Uterus (tissue), 2 donors: ENCODE measurements at regions not wholly inside any gene's neighbourhood (a gene's known extent, or its start where the extent isn't known, plus 50 kb on each side); places are given as distances from the start of the nearest gene placed in this dataset.

Experiments used
- POLR2A ChIP-seq, 2 donors: fragments of 450-650 bp; IDR thresholded peaks; one replicate each; pipeline ENCODE4 v1.6.1; 2016; ENCODE audit warnings: antibody characterized with exemption in 2 of 2, mild to moderate bottlenecking in 1 of 2, moderate library complexity in 1 of 2
- TF ChIP-seq, protein P1 (sequence below), 4 experiments: fragments of 200-600 bp in 2 of 4; fragments of 450-650 bp in 2 of 4; sonication (generic) in 2 of 4; IDR thresholded peaks; one replicate each; pipeline ENCODE4 v1.5.1; 2016 to 2019; ENCODE audit warnings: antibody characterized with exemption in 4 of 4, mild to moderate bottlenecking in 2 of 4, moderate library complexity in 1 of 4

DNA sequence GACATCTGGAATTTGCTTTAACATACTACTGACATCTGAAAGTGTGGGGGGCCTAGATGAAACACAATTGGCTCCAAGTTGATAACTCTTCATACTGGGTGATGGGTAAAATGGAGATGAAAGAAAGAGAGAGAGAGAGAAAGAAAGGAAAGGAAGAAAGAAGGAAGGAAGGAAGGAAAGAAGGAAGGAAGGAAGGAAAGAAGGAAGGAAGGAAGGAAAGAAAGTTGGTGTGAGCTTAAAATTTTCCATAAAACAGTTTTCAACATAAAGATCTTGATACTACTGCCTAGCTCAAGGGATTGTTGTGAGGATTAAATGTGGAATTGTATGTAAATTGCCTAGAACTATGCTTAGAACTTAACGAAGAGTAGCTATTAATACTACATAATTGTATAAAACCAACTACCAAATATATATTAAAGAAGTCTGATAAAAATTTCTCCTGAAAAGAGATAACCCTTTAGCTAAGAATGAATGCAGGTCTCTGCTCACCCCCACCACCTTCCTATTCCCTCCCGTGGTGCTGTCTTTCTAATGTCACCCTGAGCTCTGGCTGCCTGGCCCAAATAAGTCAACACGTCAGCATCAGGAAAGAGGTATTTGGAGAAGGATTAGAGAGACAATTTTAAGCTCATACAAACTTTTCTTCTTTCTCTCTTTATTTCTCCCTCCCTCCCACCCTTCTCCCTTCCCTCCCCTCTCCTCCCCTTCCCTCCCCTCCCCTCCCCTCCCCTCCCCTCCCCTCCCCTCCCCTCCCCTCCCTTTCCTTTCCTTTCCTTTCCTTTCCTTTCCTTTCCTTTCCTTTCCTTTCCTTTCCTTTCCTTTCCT lies 89.3 kb upstream of the SGIP1 start:
- TF ChIP-seq POLR2A (IDR thresholded peaks at IDR 0.05) = no peak
- TF ChIP-seq, protein P1, sequence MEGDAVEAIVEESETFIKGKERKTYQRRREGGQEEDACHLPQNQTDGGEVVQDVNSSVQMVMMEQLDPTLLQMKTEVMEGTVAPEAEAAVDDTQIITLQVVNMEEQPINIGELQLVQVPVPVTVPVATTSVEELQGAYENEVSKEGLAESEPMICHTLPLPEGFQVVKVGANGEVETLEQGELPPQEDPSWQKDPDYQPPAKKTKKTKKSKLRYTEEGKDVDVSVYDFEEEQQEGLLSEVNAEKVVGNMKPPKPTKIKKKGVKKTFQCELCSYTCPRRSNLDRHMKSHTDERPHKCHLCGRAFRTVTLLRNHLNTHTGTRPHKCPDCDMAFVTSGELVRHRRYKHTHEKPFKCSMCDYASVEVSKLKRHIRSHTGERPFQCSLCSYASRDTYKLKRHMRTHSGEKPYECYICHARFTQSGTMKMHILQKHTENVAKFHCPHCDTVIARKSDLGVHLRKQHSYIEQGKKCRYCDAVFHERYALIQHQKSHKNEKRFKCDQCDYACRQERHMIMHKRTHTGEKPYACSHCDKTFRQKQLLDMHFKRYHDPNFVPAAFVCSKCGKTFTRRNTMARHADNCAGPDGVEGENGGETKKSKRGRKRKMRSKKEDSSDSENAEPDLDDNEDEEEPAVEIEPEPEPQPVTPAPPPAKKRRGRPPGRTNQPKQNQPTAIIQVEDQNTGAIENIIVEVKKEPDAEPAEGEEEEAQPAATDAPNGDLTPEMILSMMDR (IDR thresholded peaks at IDR 0.05) = no peak
